ENCODE measurements at regions not wholly inside any gene's neighbourhood (a gene's known extent, or its start where the extent isn't known, plus 50 kb on each side); places are given as distances from the start of the nearest gene placed in this dataset.
"Not testable (repeated sequence)": the region's sequence is repeated elsewhere in the genome, so short reads cannot be mapped to it uniquely, and the experiment has no call there.

DNA sequence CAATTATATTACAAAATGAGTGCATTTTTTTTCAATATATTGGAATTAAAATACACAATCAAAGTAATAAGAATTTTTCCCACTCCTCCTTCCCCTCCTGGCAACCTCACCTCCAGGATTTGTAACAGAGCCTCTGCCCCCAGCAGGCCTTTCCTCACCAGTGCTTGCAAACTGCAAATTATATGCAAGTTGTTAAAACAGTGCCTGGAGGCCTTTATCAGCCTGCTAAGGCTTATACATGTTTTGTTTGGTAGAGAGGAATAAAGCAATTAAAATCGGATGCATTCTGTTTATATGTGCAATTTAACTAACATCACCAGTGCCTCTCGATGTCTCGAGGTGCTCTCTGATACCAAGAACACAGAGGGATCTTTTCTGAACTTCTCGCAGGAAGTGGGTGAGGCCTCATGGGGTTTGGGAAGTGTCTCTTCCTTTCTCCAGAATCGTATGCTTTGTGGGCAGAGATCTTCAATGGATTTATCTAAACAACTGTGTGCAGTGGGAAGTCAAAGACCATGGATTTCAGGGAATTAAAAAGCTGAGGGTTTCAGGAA lies 186.8 kb downstream of the CDH26 start:
- no peak for DNase-seq (ENCODE audit: low spot score)
- intact Hi-C loops (cut with DNase I) = no loop called here

- intact Hi-C loops (cut with DNase I) = no loop called here
- DNase-seq (ENCODE audit: low spot score) = no peak
Measured at GRCh38 chr20:60147004-60147403, 188.8 kb downstream of the CDH26 start.

GRCh38 chr20:60148885-60149284 lies 190.7 kb downstream of the CDH26 start:
- intact Hi-C loops (cut with DNase I) = no loop called here
- no peak for DNase-seq (ENCODE audit: low spot score)

DNA sequence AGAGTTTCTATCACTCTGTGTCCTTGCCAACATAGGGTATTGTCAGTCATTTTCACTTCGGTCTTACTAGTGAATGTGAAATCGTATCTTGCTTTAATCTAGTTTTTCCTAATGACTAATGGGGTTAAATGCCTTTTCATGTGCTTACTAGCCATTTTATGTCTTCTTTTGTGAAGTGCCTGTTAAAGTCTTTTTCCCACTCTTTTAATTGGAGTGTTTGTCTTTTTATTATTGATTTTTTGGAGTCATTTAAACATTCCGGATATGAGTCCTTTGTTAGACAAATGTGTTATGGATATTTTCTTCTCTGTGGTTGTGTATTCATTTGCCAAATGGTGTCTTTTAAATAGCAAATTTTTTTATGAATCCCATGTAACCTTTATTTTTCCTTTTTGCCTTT lies 194.6 kb downstream of the CDH26 start:
- DNase-seq (ENCODE audit: low spot score) = no peak
- intact Hi-C loops (cut with DNase I) = no loop called here

DNA sequence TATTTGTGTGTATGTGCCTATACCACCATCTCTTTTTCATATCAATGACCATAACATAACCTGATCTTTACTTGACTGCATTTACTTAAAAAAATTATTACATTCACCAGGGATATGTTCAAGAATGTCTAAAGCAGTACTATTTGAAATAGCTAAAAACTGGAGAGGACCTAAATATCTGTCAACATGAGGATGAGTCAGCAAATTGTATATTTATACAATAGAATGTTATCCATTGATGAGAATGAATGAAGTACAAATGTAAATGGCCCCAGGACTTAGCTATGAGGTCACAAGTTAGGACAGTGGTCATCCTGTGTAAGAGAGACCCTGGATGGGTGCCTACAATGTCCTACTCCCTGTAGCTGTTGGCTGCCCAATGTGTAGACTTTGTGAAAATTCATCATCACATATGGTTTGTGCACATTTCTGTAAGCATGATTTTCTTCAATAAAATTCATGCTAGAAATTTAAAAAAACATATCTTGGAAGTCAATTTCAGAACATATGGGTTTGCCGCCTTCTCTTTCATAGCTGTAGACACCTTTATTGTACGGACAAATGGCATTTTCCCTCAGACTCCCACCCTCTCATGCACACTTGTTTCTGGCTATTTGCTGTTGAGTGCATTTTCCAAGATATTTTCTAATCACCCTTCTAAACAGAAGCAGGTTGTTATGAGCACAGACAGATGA lies 202.4 kb downstream of the CDH26 start:
- DNase-seq (ENCODE audit: low spot score) = no peak
- intact Hi-C loops (cut with DNase I) = no loop called here

DNA sequence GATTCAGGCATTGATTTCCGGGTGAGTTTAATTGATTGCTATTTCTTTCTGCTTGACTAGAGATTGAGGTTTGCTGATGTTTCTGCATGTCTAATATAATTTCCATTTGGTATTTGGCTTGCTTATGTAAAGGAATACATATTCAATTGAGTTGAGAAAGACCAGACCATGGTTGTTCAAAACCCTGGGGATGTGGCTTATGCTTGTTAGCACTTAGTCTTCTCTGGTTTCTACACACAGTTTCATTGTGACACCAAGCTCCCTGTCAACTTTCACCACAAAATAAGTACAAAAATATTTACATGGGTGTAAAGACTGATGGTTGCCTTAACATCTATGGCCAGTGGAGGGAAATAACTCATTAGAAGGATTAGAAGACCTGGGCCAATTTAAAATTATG lies 209.6 kb downstream of the CDH26 start:
- intact Hi-C loops (cut with DNase I) = no loop called here
- no peak for DNase-seq (ENCODE audit: low spot score)

- intact Hi-C loops (cut with DNase I) = no loop called here
- DNase-seq (ENCODE audit: low spot score) = no peak
Measured at GRCh38 chr20:60168963-60169362, 210.7 kb downstream of the CDH26 start.

DNA sequence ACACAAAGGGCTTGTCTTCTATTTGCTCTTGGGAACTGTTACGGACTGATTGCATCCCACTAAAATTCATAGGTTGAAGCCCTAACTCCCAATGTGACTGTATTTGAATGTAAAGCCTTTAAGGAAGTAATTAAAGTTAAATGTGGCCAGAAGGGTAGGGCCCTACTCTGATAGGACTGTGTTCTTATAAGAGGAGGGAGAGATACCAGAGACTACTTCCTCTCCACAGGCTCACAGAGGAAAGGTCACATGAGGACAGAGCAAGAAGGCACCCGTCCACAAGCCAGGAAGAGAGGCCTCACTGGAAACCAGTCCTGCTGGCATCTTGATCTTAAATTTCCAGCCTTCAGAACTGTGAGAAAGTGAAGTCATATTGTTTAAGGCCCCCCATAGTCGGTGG lies 211.9 kb downstream of the CDH26 start:
- DNase-seq (ENCODE audit: low spot score) = no peak
- intact Hi-C loops (cut with DNase I) = no loop called here

DNA sequence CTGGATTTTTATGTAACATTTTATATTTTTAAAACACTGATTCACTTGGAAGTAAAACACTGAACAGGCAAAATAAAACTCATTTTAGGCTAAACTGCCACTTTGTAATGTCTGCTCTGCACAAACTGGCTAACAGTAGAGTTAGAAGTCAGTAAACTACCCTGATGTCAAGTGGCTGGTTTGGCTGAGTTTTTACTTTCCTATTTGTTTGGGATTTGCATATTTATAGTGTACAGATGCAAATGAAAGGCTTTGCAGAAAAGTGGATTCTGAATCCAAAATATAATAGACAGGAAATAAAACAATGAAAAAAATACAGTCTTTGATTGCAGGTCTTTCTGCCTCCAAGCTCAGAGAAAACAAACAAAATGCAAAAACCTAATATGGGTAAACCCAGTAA lies 213.1 kb downstream of the CDH26 start:
- DNase-seq (ENCODE audit: low spot score) = no peak
- intact Hi-C loops (cut with DNase I) = no loop called here

- DNase-seq (ENCODE audit: low spot score) = no peak
- intact Hi-C loops (cut with DNase I) = no loop called here
Measured at GRCh38 chr20:60171738-60172137, 213.5 kb downstream of the CDH26 start.

DNA sequence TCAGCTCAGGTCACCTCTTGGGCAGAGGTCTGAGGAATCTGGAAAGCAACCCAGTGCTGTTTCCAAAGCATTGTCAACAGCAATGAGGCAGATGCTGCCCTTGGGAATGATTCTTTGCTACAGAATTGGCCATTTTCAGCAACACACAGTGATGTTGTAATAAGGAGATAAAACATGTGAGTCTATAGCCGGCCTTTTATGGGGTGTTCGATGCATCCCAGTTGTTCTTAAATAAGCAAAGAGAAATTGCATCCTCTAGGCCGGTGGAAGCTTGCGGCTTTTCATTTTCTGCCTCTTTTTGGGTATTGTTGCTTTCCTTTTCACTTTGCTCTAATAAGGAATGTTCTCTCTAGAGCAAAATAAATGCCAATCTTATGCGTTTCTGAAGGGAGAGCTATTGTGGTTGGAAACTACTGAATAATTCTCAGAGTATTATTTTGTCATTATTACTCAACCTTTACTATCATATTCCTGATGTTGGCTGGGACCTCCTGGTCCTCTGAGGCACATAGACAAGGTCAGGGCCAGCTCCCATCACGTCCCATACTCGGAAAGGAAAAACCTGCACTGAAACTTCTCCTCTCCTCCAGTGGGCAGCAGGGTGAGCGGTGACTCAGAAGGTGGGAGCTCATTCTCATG lies 214.2 kb downstream of the CDH26 start:
- intact Hi-C loops (cut with DNase I) = no loop called here
- DNase-seq (ENCODE audit: low spot score) = no peak

DNA sequence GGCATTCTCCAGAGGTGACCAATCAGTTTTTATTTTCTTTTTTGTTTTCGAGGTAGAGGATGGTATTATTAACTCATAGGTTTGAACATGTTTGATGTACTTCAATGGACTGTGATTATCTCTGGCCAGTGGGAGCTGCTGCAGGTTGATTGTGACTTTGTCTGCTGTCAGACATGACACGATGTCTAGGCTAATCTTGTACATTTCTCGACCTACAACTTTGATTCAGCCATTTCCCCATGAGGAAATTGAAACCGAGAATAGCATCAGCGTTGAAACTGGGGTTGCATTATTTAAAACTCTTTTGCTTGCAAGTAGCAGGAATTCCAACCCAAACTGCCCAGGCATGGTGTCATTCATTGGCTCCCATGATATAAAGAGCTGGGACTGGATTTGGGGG lies 218.9 kb downstream of the CDH26 start:
- DNase-seq (ENCODE audit: low spot score) = no peak
- intact Hi-C loops (cut with DNase I) = no loop called here

GRCh38 chr20:60180986-60181385 lies 222.8 kb downstream of the CDH26 start:
- intact Hi-C loops (cut with DNase I) = no loop called here
- DNase-seq (ENCODE audit: low spot score) = no peak

- intact Hi-C loops (cut with DNase I) = no loop called here
- DNase-seq (ENCODE audit: low spot score) = no peak
Measured at GRCh38 chr20:60186412-60186811, 228.2 kb downstream of the CDH26 start.

GRCh38 chr20:60187683-60188082 lies 229.5 kb downstream of the CDH26 start:
- no peak for DNase-seq (ENCODE audit: low spot score)
- intact Hi-C loops (cut with DNase I) = no loop called here

DNA sequence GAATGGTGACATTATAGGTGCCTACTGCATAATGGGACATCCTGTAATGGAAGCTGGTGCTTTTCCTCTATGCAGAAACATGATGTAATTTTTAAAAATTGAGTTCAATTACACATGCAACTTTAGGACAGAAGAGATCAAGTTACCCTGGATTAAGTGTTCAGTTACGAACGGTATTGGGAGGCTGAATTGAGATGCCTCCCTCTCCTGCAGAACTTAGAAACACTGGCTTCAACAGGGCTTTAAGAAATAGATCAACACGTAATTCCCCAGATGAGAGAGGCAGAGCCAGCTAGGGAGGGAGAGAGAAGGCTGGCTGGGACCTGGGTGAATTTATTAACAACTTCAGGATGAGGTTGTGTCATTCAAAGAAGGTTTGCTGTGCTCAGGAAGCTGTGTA lies 232.8 kb downstream of the CDH26 start:
- intact Hi-C loops (cut with DNase I) = no loop called here
- DNase-seq (ENCODE audit: low spot score) = no peak

DNA sequence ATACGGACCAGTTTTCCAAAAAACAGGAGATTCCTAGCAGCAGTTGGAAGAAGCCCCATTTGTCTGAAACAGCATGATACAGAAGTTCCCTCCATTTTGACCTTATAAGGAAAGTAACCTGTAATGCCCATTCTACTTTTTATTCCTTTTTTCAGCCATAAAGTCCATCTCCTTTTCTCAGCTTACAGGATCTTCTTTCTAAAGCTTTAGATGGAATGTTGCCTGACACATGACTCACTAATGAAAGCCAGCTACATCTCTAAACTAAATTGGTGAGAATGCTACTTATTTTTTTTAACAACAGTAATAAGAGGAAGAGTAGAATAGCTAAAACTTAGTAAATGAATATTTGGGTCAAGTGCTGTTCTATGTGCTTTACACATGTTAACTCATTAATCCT lies 234.1 kb downstream of the CDH26 start:
- intact Hi-C loops (cut with DNase I) = no loop called here
- DNase-seq (ENCODE audit: low spot score) = no peak

DNA sequence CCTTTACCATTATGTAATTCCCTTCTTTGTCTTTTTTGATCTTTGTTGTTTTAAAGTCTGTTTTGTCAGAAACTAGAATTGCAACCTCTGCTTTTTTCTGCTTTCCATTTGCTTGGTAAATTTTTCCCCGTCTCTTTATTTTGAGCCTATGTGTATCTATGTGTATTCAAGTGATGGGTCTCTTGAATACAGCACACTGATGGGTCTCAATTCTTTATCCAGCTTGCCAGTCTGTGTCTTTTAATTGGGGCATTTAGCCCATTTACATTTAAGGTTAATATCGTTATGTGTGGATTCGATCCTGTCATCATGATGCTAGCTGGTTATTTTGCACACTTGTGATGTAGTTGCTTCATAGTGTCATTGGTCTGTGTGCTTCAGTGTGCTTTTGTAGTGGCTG lies 240.9 kb downstream of the CDH26 start:
- DNase-seq (ENCODE audit: low spot score); intact Hi-C loops (cut with DNase I): not testable (repeated sequence)

- intact Hi-C loops (cut with DNase I) = loop anchor here in 1 of 2 donors (10.0 kb wide), 1 partner anchor 935 kb away; no protein-coding TSS in a partner anchor
- DNase-seq (ENCODE audit: low spot score) = no peak
Measured at GRCh38 chr20:60199866-60200265, 241.6 kb downstream of the CDH26 start.

DNA sequence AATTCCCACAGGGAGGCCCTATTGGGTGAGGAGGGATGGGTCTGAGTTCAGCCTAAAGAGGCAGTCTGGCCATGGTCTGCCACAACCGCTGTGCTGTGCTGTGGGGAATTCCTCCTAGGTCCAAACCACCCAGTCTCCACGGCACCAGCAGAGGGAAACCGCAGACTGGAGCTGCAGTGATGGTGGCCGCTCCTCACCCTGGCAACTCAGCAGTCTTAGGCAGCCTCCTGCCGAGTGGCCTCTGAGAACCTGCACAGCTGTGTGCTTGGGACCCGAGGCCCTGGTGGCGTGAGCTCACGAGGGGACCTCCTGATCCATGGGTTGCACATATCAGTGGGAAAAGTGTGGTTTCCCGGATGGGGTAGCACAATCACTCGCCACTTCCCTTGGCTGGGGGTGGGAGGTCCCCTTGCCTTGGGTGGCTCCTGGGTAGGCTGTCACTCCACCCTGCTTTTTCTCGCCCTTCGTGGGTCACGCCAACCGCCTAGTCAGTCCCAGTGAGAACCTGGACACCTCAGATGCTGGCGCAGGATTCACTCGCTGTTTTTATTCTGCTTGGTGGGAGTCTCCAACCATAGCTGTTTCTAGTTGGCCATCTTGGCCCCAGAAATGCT lies 242.2 kb downstream of the CDH26 start:
- intact Hi-C loops (cut with DNase I) = loop anchor here in 1 of 2 donors (10.0 kb wide), 1 partner anchor 934 kb away; no protein-coding TSS in a partner anchor

More for the DNA sequence above, 242.2 kb downstream of the CDH26 start:
- DNase-seq (ENCODE audit: low spot score) = no peak

Measured in posterior vena cava (tissue), 2 donors.